ENCODE measurements at regions not wholly inside any gene's neighbourhood (a gene's known extent, or its start where the extent isn't known, plus 50 kb on each side); places are given as distances from the start of the nearest gene placed in this dataset.

DNA sequence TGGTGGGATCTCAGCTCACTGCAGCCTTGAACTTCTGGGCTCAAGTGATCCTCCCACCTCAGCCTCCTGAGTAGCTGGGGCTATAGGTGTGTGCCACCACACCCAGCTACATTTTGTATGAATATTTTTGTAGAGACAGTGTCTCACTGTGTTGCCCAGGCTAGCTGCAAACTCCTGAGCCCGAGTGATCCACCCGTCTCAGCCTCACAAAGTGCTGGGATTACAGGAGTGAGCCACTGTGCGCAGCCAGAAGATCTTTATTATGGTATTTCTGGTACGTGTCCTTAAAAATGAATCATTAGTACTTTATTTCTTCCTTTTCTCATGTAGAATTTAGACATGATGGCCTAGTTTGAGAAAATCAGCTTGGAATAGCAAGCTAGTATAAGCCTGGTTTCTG is 153.3 kb downstream of the BCHE start:
- no TSS peak for BruUV-seq (replicated peaks)
- ATAC-seq (no peak), FAIRE-seq (no peak), DNase-seq (ENCODE audit: low spot score) (no peak)
- Histone ChIP-seq H3K9me3 (ENCODE audit: low read length) (peaks cover 5% of the 10 kb centered on the region; the same call in 1 of the 2 replicates), H3K79me2 (ENCODE audit: insufficient read depth, low read length) (no peaks in the 10 kb centered on the region), H3K4me3 (replicated peaks in 1 of 3; ENCODE audit: insufficient read depth in 1 of 3, low read depth in 2 of 3, low read length in 3 of 3) (no peak overlapping the region), H3K4me1 (ENCODE audit: insufficient read depth, low read length) (no peaks in the 10 kb centered on the region), H3K9ac (ENCODE audit: insufficient read depth, low read depth, low read length) (no peak overlapping the region), H3K36me3 (replicated peaks in 1 of 2; ENCODE audit: control insufficient read depth in 1 of 2, insufficient read depth in 2 of 2, low read length in 2 of 2) (no peaks in the 10 kb centered on the region), H3K27me3 (ENCODE audit: control insufficient read depth in 1 of 2, insufficient read depth in 2 of 2, low read length in 2 of 2) (no peaks in the 10 kb centered on the region), H4K20me1 (ENCODE audit: insufficient read depth, low read length) (no peaks in the 10 kb centered on the region), H2AFZ (ENCODE audit: low read length) (no peak overlapping the region), H3K27ac (ENCODE audit: extremely low read length, insufficient read depth, low read length) (no peak overlapping the region), H3K4me2 (ENCODE audit: low read depth, low read length) (no peak overlapping the region)
- in situ Hi-C loops (cut with HindIII; ENCODE audit: extremely low pct_ligation_motif_present, low pct_unique_long_range_greater_than_20kb): no loop called here
- TF ChIP-seq, protein P1, sequence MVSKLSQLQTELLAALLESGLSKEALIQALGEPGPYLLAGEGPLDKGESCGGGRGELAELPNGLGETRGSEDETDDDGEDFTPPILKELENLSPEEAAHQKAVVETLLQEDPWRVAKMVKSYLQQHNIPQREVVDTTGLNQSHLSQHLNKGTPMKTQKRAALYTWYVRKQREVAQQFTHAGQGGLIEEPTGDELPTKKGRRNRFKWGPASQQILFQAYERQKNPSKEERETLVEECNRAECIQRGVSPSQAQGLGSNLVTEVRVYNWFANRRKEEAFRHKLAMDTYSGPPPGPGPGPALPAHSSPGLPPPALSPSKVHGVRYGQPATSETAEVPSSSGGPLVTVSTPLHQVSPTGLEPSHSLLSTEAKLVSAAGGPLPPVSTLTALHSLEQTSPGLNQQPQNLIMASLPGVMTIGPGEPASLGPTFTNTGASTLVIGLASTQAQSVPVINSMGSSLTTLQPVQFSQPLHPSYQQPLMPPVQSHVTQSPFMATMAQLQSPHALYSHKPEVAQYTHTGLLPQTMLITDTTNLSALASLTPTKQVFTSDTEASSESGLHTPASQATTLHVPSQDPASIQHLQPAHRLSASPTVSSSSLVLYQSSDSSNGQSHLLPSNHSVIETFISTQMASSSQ (IDR thresholded peaks at IDR 0.05; ENCODE audit: low read depth): no peak
- TF ChIP-seq, protein P1 (CRISPR knock-in tag; IDR thresholded peaks at IDR 0.05; ENCODE audit: borderline replicate concordance): no peak
- TF ChIP-seq, protein P2, sequence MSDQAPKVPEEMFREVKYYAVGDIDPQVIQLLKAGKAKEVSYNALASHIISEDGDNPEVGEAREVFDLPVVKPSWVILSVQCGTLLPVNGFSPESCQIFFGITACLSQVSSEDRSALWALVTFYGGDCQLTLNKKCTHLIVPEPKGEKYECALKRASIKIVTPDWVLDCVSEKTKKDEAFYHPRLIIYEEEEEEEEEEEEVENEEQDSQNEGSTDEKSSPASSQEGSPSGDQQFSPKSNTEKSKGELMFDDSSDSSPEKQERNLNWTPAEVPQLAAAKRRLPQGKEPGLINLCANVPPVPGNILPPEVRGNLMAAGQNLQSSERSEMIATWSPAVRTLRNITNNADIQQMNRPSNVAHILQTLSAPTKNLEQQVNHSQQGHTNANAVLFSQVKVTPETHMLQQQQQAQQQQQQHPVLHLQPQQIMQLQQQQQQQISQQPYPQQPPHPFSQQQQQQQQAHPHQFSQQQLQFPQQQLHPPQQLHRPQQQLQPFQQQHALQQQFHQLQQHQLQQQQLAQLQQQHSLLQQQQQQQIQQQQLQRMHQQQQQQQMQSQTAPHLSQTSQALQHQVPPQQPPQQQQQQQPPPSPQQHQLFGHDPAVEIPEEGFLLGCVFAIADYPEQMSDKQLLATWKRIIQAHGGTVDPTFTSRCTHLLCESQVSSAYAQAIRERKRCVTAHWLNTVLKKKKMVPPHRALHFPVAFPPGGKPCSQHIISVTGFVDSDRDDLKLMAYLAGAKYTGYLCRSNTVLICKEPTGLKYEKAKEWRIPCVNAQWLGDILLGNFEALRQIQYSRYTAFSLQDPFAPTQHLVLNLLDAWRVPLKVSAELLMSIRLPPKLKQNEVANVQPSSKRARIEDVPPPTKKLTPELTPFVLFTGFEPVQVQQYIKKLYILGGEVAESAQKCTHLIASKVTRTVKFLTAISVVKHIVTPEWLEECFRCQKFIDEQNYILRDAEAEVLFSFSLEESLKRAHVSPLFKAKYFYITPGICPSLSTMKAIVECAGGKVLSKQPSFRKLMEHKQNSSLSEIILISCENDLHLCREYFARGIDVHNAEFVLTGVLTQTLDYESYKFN (CRISPR knock-in tag; conservative IDR thresholded peaks at IDR 0.05): no peak
- no peak for TF ChIP-seq MATR3 (CRISPR knock-in tag; IDR thresholded peaks at IDR 0.05)
- no peak for TF ChIP-seq TBX3 (IDR thresholded peaks at IDR 0.05; ENCODE audit: borderline replicate concordance)
- no peak for TF ChIP-seq ZNF660 (CRISPR knock-in tag; IDR thresholded peaks at IDR 0.05; ENCODE audit: borderline replicate concordance, low read depth)
- no peak for TF ChIP-seq GTF3A (CRISPR knock-in tag; conservative IDR thresholded peaks at IDR 0.05)
- TF ChIP-seq ZNF816 (CRISPR knock-in tag; IDR thresholded peaks at IDR 0.05; ENCODE audit: borderline replicate concordance): no peak
- no peak for TF ChIP-seq ZNF382 (CRISPR knock-in tag; IDR thresholded peaks at IDR 0.05; ENCODE audit: borderline replicate concordance)
- no peak for TF ChIP-seq GATA4 (IDR thresholded peaks at IDR 0.05; ENCODE audit: borderline replicate concordance, low read depth)
- no peak for TF ChIP-seq ZC3H13 (CRISPR knock-in tag; IDR thresholded peaks at IDR 0.05)
- ChIA-PET POLR2A (no interaction called here), CTCF (ENCODE audit: low intra/inter-chr PET ratio, low total read pairs) (no interaction called here)
- intact Hi-C loops (cut with micrococcal nuclease; ENCODE audit: unreplicated experiment): no loop called here
- WGBS (ENCODE audit: low lambda C conversion rate): 41% methylated on average over 4 of the region's 4 CpGs
